Colon (tissue), 2 donors: ENCODE measurements at regions not wholly inside any gene's neighbourhood (a gene's known extent, or its start where the extent isn't known, plus 50 kb on each side); places are given as distances from the start of the nearest gene placed in this dataset.
"Not testable (repeated sequence)": the region's sequence is repeated elsewhere in the genome, so short reads cannot be mapped to it uniquely, and the experiment has no call there.

Experiments
- FAIRE-seq: peaks from 2 replicates; lab custom pipeline; 2012; peaks lifted over from hg19 to GRCh38; lab: Jason Lieb, UNC
- donor health status: control.
- donor health status: control.

- FAIRE-seq, result no peak
These were observed 74.8 kb upstream of the IPO5 start for GRCh38 chr13:97878431-97879375.

DNA sequence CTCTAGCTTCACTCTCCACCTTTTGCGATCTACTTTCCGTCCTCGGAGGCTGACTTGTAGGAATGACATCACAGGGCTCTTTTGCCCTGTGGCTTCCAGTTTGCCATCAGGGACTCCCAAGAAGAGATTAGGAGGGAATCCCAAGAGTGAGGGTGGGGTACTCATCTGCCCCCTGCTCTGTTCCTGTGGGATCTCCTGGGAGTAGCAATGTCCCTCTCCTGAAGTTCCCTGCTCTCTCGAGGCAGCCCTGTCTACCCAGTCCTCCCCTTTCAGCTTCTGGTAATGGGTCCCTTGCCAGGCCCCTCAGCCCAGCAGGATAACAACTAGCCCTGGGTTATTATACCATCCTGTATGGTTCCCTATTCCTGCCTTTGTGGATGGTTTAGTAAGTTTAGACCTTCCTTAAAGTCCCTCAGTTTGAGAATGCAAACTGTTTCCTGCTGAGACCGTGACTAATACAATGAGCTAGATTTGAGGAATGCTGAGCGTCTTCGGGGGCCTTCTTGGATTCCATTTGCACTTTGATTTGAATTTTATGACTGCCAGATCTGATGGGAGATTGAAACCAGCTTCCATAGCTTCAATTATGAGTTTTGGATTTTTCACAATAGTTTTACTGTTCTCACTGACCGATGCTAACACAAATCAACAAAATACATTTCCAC is 73.7 kb upstream of the IPO5 start:
- FAIRE-seq, result no peak

GRCh38 chr13:97880311-97880675 is 73.2 kb upstream of the IPO5 start:
- FAIRE-seq, result no peak

DNA sequence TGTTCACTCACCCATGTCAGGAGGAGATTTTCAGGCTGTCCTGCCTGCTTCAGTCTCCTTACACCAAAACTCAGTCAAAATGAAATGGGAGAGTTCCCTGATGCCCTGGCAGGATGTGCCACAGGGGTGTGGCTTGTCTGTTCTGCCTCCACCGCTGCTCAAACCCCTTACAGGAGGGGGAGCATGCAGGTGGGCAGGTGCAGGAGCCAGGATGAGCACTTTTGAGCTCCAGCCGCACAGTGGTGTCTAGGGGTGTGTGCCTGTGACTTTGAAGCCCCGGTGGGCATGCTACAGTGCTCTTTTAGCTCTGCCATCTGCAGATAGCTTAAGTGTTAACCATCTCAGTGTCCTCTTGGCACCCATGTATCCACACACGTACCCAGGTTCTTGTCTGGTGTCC is 71.9 kb upstream of the IPO5 start:
- no peak for FAIRE-seq

- FAIRE-seq, result no peak
These were observed 70.1 kb upstream of the IPO5 start for GRCh38 chr13:97883396-97883795.

DNA sequence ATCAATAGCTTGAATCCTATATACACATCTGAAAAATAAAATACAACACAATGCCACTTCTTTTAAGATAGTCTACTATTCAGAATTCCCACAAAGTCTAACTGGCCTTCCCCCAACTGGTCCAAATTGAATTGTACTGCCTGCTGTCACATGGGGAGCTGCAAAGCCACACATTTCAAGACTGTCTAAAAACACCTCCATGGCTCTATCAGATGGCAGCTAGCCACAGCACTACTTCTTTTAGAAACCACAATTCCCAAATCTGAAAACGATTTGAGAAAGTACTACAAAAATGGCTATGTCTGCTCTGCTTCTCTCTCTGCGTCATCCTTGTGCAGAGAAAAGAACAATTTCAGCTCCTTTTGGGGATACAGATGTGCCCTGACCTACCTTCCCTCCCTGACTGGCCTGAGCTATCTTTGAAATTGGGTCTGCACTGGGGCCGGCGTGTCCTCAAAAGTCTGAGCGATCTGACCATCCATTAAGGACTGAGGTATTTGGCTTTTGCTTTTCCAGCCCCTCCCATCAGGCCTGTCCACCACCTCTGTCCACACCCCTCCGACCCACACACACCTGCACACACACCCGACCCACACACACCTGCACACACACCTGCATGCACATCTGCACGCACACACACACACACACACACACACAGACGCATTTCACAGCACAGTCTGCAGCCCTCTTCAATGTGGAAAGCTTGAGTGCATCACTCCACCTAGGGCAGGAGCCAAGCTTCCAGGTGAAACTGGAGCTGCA is 68.6 kb upstream of the IPO5 start:
- no peak for FAIRE-seq

DNA sequence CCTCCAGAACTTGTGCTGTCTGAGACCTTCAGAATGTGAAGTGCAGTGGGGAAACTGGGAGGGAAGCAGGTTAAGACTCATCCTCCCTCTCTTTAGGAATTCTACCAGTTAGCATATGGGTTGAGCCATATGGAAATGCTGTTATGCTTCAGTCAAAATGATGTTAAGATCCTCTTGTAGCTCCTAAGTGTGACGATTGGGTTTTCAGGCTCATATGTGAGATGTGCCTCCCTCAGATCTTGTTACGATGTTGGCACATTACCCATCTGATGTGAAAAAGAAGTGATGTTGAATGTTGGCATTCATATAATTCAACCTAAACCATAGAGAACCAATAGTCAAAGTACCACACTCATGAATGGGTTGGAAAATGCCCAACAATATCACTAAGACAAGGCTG is 67.8 kb upstream of the IPO5 start:
- FAIRE-seq, result no peak

GRCh38 chr13:97889803-97890202 is 63.7 kb upstream of the IPO5 start:
- no peak for FAIRE-seq

DNA sequence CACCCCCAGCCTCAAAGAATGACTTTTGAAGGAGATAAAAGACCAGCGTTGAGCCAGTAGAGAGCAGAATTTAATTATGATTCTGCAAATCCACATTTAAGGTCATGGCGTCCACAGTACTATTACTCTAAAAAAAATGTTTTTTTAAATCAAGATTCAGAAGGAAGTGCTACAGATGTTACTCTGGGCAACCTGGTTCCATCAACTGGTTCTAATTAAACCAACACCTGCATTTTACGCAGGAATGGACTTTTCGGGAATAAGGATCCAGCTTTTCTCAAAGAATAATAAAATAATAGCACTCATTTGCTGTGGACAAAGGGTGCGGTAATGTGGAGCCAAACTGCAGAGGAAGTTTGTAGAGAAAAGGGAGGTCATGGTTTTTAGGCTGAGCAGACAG is 62.9 kb upstream of the IPO5 start:
- FAIRE-seq, result no peak

DNA sequence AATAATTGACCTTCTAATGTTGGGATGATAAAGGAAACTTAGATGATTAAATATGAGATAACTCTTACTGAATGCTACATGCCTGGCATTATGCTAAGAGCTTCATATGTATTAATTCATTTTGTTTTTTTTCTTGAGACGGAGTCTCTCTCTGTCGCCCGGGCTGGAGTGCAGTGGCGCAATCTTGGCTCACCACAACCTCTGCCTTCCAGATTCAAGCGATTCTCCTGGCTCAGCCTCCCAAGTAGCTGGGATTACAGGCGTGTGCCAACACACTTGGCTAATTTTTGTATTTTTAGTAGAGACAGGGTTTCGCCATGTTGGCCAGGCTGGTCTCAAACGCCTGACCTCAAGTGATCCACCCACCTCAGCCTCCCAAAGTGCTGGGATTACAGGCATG is 61.5 kb upstream of the IPO5 start:
- FAIRE-seq, result not testable (repeated sequence)

DNA sequence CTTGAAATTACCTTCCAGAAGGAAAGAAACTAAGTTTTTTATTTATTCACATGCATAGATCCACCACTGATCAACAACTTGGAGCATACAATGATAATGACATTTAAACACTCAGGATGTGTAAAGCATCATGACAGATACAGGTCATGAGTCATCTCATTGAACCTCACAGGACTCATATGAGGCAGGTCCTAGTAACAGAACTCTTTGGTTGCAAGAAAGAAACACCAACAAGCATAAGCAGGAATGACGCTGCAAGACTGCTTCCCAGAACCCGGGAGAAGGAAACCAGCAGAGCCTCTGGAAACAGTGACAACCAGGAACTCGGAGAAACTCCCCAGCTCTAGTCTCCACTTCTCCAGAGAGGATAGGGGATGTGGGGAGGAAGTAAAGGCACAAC is 60.8 kb upstream of the IPO5 start:
- FAIRE-seq, result no peak

- FAIRE-seq, result peak; percentile 85
These were observed 58.1 kb upstream of the IPO5 start for GRCh38 chr13:97895383-97895782.

DNA sequence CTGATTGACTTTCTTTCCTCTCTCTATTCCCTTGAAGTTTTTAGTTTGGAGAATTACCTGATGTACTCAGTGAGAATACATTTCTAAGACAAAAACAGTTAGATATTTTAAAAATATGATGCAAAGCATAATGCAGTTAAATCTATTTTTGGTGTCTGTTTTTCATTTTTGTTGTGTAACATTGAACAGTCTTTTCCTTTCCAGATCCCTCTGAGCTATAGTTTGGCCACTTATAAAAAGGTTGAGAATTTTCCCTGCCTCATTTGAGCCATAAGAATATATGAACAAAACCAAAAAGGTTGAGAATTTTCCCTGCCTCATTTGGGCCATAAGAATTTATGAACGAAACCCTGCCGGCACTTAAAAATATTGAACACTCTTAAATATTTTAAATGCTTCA is 57.0 kb upstream of the IPO5 start:
- FAIRE-seq, result no peak

GRCh38 chr13:97901716-97902115 is 51.8 kb upstream of the IPO5 start:
- no peak for FAIRE-seq
